ENCODE measurements at regions not wholly inside any gene's neighbourhood (a gene's known extent, or its start where the extent isn't known, plus 50 kb on each side); places are given as distances from the start of the nearest gene placed in this dataset.

GRCh38 chr6:168153553-168153952 lies 74.5 kb upstream of the FRMD1 start:
- TF ChIP-seq JUND (IDR thresholded peaks at IDR 0.05) (no peak), SIN3A (IDR thresholded peaks at IDR 0.05; ENCODE audit: low read depth) (no peak), POLR2A (IDR thresholded peaks at IDR 0.05; ENCODE audit: borderline replicate concordance, extremely low read depth, insufficient read depth, insufficient read length) (no peak), ATF3 (IDR thresholded peaks at IDR 0.05) (no peak), CTCF (IDR thresholded peaks at IDR 0.05 in 2 of 3, conservative IDR thresholded peaks at IDR 0.05 in 1 of 3; ENCODE audit: borderline replicate concordance in 1 of 3, insufficient read depth in 1 of 3, low read depth in 2 of 3, low read length in 2 of 3) (no peak), EZH2 (IDR thresholded peaks at IDR 0.05) (no peak), YY1 (IDR thresholded peaks at IDR 0.05; ENCODE audit: extremely low read depth, insufficient replicate concordance, low read depth, low read length) (no peak), CEBPB (IDR thresholded peaks at IDR 0.05; ENCODE audit: low read depth) (no peak), TCF7L2 (IDR thresholded peaks at IDR 0.05; ENCODE audit: borderline replicate concordance, extremely low read depth, insufficient read depth, insufficient read length) (no peak), POLR2AphosphoS5 (IDR thresholded peaks at IDR 0.05; ENCODE audit: low read depth, low read length) (no peak), MAX (IDR thresholded peaks at IDR 0.05) (no peak), ZBTB33 (IDR thresholded peaks at IDR 0.05; ENCODE audit: extremely low read depth, insufficient replicate concordance, low read length) (no peak), CBX3 (IDR thresholded peaks at IDR 0.05; ENCODE audit: low read depth) (no peak)
- TF ChIP-seq, protein P1, sequence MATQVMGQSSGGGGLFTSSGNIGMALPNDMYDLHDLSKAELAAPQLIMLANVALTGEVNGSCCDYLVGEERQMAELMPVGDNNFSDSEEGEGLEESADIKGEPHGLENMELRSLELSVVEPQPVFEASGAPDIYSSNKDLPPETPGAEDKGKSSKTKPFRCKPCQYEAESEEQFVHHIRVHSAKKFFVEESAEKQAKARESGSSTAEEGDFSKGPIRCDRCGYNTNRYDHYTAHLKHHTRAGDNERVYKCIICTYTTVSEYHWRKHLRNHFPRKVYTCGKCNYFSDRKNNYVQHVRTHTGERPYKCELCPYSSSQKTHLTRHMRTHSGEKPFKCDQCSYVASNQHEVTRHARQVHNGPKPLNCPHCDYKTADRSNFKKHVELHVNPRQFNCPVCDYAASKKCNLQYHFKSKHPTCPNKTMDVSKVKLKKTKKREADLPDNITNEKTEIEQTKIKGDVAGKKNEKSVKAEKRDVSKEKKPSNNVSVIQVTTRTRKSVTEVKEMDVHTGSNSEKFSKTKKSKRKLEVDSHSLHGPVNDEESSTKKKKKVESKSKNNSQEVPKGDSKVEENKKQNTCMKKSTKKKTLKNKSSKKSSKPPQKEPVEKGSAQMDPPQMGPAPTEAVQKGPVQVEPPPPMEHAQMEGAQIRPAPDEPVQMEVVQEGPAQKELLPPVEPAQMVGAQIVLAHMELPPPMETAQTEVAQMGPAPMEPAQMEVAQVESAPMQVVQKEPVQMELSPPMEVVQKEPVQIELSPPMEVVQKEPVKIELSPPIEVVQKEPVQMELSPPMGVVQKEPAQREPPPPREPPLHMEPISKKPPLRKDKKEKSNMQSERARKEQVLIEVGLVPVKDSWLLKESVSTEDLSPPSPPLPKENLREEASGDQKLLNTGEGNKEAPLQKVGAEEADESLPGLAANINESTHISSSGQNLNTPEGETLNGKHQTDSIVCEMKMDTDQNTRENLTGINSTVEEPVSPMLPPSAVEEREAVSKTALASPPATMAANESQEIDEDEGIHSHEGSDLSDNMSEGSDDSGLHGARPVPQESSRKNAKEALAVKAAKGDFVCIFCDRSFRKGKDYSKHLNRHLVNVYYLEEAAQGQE (IDR thresholded peaks at IDR 0.05; ENCODE audit: low read depth), result no peak
